SK-N-SH (cell line): ENCODE measurements at regions not wholly inside any gene's neighbourhood (a gene's known extent, or its start where the extent isn't known, plus 50 kb on each side); places are given as distances from the start of the nearest gene placed in this dataset.

ENCODE experiments used
- CTCF ChIA-PET: fragments of 300-600, 350-600 bp; formaldehyde crosslinking; extraction: SDS; loops from one replicate; lab custom pipeline; 2021; lab: Yijun Ruan, JAX
- POLR2A ChIA-PET: fragments of 350-600 bp; sonication (Branson Sonifier 250); formaldehyde crosslinking; extraction: SDS; loops from one replicate; lab custom pipeline; 2020; ENCODE audit warnings: antibody characterized with exemption, inconsistent platforms; lab: Yijun Ruan, JAX
- DNase-seq: peaks from one replicate; pipeline ENCODE4 v3.0.0; 2012
- H2AFZ ChIP-seq: fragments of 200-600 bp; sonication (generic); 2 replicates; pipeline ENCODE4 v1.8.1; 2016; ENCODE audit warnings: antibody characterized with exemption, mild to moderate bottlenecking, low read depth
- H3F3A ChIP-seq: fragments of 200-600 bp; sonication (generic); replicated peaks from 2 replicates; pipeline ENCODE3; 2016; ENCODE audit warnings: antibody characterized with exemption, mild to moderate bottlenecking; ENCODE audit not compliant: insufficient read depth
- H3K27ac ChIP-seq, 2 experiments: fragments of 200-500 bp in 1 of 2; fragments of 200-600 bp in 1 of 2; sonication (Bioruptor generic) in 1 of 2; sonication (generic), shearing (Covaris generic) in 1 of 2; 2 replicates each; pipeline versions ENCODE4 v1.5.1 to v1.6.1; 2014 to 2016; ENCODE audit warnings: low read depth in 2 of 2, inconsistent platforms in 1 of 2, low read length in 1 of 2, mild to moderate bottlenecking in 1 of 2, mixed read lengths in 1 of 2
- H3K27me3 ChIP-seq: fragments of 200-600 bp; sonication (generic), shearing (Covaris generic); 2 replicates; pipeline ENCODE4 v1.6.1; 2016; ENCODE audit warnings: mixed run types; ENCODE audit not compliant: insufficient read depth
- H3K36me3 ChIP-seq, 2 experiments: fragments of 200-500 bp in 1 of 2; fragments of 200-600 bp in 1 of 2; sonication (Bioruptor generic) in 1 of 2; sonication (generic) in 1 of 2; replicated peaks in 1 of 2; 2 replicates each; pipeline versions ENCODE3 to v1.5.1; 2014 to 2016; ENCODE audit warnings: low read length in 1 of 2, mild to moderate bottlenecking in 1 of 2; ENCODE audit not compliant: insufficient read depth in 2 of 2, control insufficient read depth in 1 of 2
- H3K4me1 ChIP-seq, 2 experiments: fragments of 200-500 bp in 1 of 2; fragments of 200-600 bp in 1 of 2; sonication (Bioruptor generic) in 1 of 2; sonication (generic), shearing (Covaris generic) in 1 of 2; 2 replicates each; pipeline versions ENCODE4 v1.5.1 to v1.6.1; 2014 to 2016; ENCODE audit warnings: low read depth in 1 of 2, low read length in 1 of 2, mixed run types in 1 of 2; ENCODE audit not compliant: insufficient read depth in 2 of 2, control insufficient read depth in 1 of 2
- H3K4me2 ChIP-seq: fragments of 200-600 bp; sonication (generic), shearing (Covaris generic); 2 replicates; pipeline ENCODE4 v1.6.1; 2017; ENCODE audit warnings: mixed run types
- H3K4me3 ChIP-seq, 2 experiments: fragments of 200-500 bp in 1 of 2; fragments of 200-600 bp in 1 of 2; sonication (Bioruptor generic) in 1 of 2; sonication (generic), shearing (Covaris generic) in 1 of 2; 2 replicates each; pipeline versions ENCODE4 v1.5.1 to v1.8.1; 2014 to 2016; ENCODE audit warnings: low read depth in 2 of 2, inconsistent platforms in 1 of 2, low read length in 1 of 2, mild to moderate bottlenecking in 1 of 2, mixed read lengths in 1 of 2, moderate library complexity in 1 of 2
- H3K79me2 ChIP-seq: fragments of 200-600 bp; sonication (generic); 2 replicates; pipeline ENCODE4 v1.8.1; 2017; ENCODE audit warnings: mild to moderate bottlenecking; ENCODE audit not compliant: insufficient read depth
- H3K9ac ChIP-seq: fragments of 200-600 bp; sonication (generic); 2 replicates; pipeline ENCODE4 v1.6.1; 2017; ENCODE audit warnings: mixed run types
- H3K9me2 ChIP-seq: fragments of 200-600 bp; sonication (generic); 2 replicates; pipeline ENCODE4 v1.6.1; 2017; ENCODE audit warnings: mixed run types
- H3K9me3 ChIP-seq: fragments of 200-600 bp; sonication (generic); 2 replicates; pipeline ENCODE4 v1.6.1; 2017; ENCODE audit warnings: mixed run types, mild to moderate bottlenecking, moderate library complexity
- H4K20me1 ChIP-seq: fragments of 200-600 bp; sonication (generic); 2 replicates; pipeline ENCODE4 v1.6.1; 2017; ENCODE audit warnings: mild to moderate bottlenecking, mixed run types; ENCODE audit not compliant: insufficient read depth
- EP300 ChIP-seq, 2 experiments: IDR thresholded peaks; 2 replicates each; pipeline versions ENCODE4 v1.4.0 to v1.6.1; 2012; ENCODE audit warnings: borderline replicate concordance in 1 of 2, low read depth in 1 of 2, low read length in 1 of 2
- FOSL2 ChIP-seq: IDR thresholded peaks from 2 replicates; pipeline ENCODE4 v1.4.0; 2012; ENCODE audit warnings: low read depth, mild to moderate bottlenecking, moderate library complexity, borderline replicate concordance
- FOXJ3 ChIP-seq: sonication (generic); formaldehyde crosslinking; IDR thresholded peaks from 2 replicates; pipeline ENCODE4 v1.5.1; 2020; ENCODE audit warnings: mild to moderate bottlenecking, missing genetic modification reagents
- GABPA ChIP-seq: IDR thresholded peaks from 2 replicates; pipeline ENCODE4 v1.4.0; 2012; ENCODE audit warnings: low read depth, mild to moderate bottlenecking
- GATA2 ChIP-seq: sonication (generic); formaldehyde crosslinking; IDR thresholded peaks from 2 replicates; pipeline ENCODE4 v1.5.0; 2020; ENCODE audit warnings: mild to moderate bottlenecking, missing genetic modification reagents
- JUND ChIP-seq: IDR thresholded peaks from 2 replicates; pipeline ENCODE4 v1.4.0; 2012
- MEF2A ChIP-seq: IDR thresholded peaks from 2 replicates; pipeline ENCODE4 v1.4.0; 2012; ENCODE audit warnings: low read depth, borderline replicate concordance
- MXI1 ChIP-seq: IDR thresholded peaks from 2 replicates; pipeline ENCODE4 v1.6.1; 2012; ENCODE audit warnings: mild to moderate bottlenecking, low read depth, low read length, improper control_type of control experiment
- NRF1 ChIP-seq: IDR thresholded peaks from 2 replicates; pipeline ENCODE4 v1.6.1; 2012; ENCODE audit warnings: low read depth, mild to moderate bottlenecking, low read length
- POLR2AphosphoS5 ChIP-seq: IDR thresholded peaks from 2 replicates; pipeline ENCODE4 v1.6.1; 2012; ENCODE audit warnings: low read depth, low read length
- RAD21 ChIP-seq: IDR thresholded peaks from 2 replicates; pipeline ENCODE4 v1.6.1; 2012; ENCODE audit warnings: mild to moderate bottlenecking, low read length
- RFX5 ChIP-seq: IDR thresholded peaks from 2 replicates; pipeline ENCODE4 v1.6.1; 2012; ENCODE audit warnings: mild to moderate bottlenecking, improper control_type of control experiment, low read length
- WGBS: methylation state at CpG from one replicate; pipeline ENCODE4 v1.1.6; 2017; ENCODE audit warnings: low lambda C conversion rate; 5-methylcytosine and 5-hydroxymethylcytosine counted together
- TF ChIP-seq, protein P1 (sequence below): IDR thresholded peaks from 2 replicates; pipeline ENCODE4 v1.4.0; 2012; ENCODE audit warnings: low read depth
- TF ChIP-seq, protein P2 (sequence below): IDR thresholded peaks from 2 replicates; pipeline ENCODE4 v1.4.0; 2012; ENCODE audit warnings: low read depth, borderline replicate concordance
- TF ChIP-seq, protein P3 (sequence below): IDR thresholded peaks from 2 replicates; pipeline ENCODE4 v1.4.0; 2012; ENCODE audit warnings: low read depth, borderline replicate concordance

DNA sequence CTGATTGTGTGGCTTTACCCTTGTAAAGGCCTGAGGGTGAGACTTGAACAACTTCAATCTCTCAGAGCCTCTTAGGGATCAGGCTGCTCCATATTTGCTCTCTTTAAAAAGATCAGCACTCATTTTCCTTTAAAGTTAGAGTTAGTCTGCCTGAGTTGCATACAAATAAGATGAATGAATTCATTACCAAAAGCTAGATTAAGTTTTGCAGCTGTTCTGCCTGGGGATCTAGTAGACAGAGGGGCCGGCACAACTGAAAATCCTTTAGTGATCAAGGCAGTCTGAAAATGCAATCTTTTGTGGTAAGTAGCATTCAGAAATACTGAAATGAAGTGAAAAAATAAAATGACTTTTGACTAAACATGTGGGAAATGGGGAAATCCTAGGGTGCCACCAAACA, 264.0 kb downstream of the MAN2A1 start:
- H3K27ac ChIP-seq, result no peak overlapping the region

DNA sequence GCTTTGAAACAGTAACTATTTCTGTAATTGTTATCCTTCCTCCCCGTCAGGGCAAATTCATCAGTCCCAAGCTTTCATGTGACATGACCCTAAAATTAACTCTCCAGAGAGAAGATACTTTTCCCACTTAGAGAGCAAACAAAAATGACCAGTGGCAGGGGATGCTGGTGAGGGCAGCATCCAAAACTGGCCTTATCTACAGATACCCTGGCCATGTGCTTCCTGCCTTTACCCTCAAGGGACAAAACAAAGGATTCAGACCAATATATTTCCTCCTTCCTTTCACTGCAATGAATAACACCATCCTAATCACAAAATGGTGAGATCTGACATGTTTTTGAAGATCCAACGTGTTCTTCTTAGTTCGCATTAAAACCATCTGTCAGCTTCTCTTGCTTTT, 267.2 kb downstream of the MAN2A1 start:
- H3K27me3 ChIP-seq, result no peaks in the 10 kb centered on the region
- POLR2A ChIA-PET, result no interaction called here
- H3K9me3 ChIP-seq, result no peaks in the 10 kb centered on the region
- H3K79me2 ChIP-seq, result no peaks in the 10 kb centered on the region
- H3K9ac ChIP-seq, result no peak overlapping the region
- H4K20me1 ChIP-seq, result no peaks in the 10 kb centered on the region
- no peaks in the 10 kb centered on the region for H3F3A ChIP-seq
- TF ChIP-seq NRF1 (no peak), EP300 (IDR thresholded peaks at IDR 0.05; ENCODE audit: borderline replicate concordance in 1 of 2, low read depth in 1 of 2, low read length in 1 of 2) (peak in 1 of 2 experiments; percentile 51; a peak in 1 of 4 replicates), GATA2 (CRISPR knock-in tag) (peak; percentile 77), POLR2AphosphoS5 (no peak), FOXJ3 (CRISPR knock-in tag) (no peak), RFX5 (no peak), MXI1 (no peak)
- TF ChIP-seq, protein P1, sequence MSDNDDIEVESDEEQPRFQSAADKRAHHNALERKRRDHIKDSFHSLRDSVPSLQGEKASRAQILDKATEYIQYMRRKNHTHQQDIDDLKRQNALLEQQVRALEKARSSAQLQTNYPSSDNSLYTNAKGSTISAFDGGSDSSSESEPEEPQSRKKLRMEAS, result no peak
- TF ChIP-seq, protein P2, sequence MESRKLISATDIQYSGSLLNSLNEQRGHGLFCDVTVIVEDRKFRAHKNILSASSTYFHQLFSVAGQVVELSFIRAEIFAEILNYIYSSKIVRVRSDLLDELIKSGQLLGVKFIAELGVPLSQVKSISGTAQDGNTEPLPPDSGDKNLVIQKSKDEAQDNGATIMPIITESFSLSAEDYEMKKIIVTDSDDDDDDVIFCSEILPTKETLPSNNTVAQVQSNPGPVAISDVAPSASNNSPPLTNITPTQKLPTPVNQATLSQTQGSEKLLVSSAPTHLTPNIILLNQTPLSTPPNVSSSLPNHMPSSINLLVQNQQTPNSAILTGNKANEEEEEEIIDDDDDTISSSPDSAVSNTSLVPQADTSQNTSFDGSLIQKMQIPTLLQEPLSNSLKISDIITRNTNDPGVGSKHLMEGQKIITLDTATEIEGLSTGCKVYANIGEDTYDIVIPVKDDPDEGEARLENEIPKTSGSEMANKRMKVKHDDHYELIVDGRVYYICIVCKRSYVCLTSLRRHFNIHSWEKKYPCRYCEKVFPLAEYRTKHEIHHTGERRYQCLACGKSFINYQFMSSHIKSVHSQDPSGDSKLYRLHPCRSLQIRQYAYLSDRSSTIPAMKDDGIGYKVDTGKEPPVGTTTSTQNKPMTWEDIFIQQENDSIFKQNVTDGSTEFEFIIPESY, result no peak
- H3K36me3 ChIP-seq, result no peaks in the 10 kb centered on the region
- H3K4me1 ChIP-seq, result peaks cover 0 to 2% of the 10 kb centered on the region in 2 experiments; a peak in 2 of 4 replicates
- no peak overlapping the region for H3K4me2 ChIP-seq
- CTCF ChIA-PET, result no interaction called here
- H3K27ac ChIP-seq, result no peak overlapping the region; a peak in 1 of 4 replicates
- H3K9me2 ChIP-seq, result no peaks in the 10 kb centered on the region
- WGBS, result 67% methylated on average over 3 of the region's 3 CpGs
- DNase-seq, result peak; percentile 58
- H2AFZ ChIP-seq, result no peak overlapping the region
- no peak overlapping the region for H3K4me3 ChIP-seq

More for the DNA sequence above, 264.0 kb downstream of the MAN2A1 start:
- no peaks in the 10 kb centered on the region for H3K27me3 ChIP-seq
- WGBS, result 90% methylated on average over 1 of the region's 1 CpG
- ChIA-PET POLR2A (no interaction called here), CTCF (interaction anchor here (1.1 kb wide), 1 partner anchor 9 kb away, joined by 5 read pairs; no protein-coding TSS in a partner anchor)
- H3K36me3 ChIP-seq, result no peaks in the 10 kb centered on the region
- no peaks in the 10 kb centered on the region for H3F3A ChIP-seq
- no peaks in the 10 kb centered on the region for H3K9me2 ChIP-seq
- H3K79me2 ChIP-seq, result no peaks in the 10 kb centered on the region
- H3K9ac ChIP-seq, result no peak overlapping the region
- no peak overlapping the region for H3K4me3 ChIP-seq
- no peak for DNase-seq
- TF ChIP-seq RFX5 (no peak), MEF2A (no peak), FOSL2 (no peak), GABPA (no peak), RAD21 (no peak), JUND (no peak)
- TF ChIP-seq, protein P3, sequence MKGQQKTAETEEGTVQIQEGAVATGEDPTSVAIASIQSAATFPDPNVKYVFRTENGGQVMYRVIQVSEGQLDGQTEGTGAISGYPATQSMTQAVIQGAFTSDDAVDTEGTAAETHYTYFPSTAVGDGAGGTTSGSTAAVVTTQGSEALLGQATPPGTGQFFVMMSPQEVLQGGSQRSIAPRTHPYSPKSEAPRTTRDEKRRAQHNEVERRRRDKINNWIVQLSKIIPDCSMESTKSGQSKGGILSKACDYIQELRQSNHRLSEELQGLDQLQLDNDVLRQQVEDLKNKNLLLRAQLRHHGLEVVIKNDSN, result no peak
- H3K4me1 ChIP-seq, result peaks cover 0 to 2% of the 10 kb centered on the region in 2 experiments; a peak in 2 of 4 replicates
- no peak overlapping the region for H2AFZ ChIP-seq
- no peaks in the 10 kb centered on the region for H4K20me1 ChIP-seq
- no peak overlapping the region for H3K4me2 ChIP-seq
- no peaks in the 10 kb centered on the region for H3K9me3 ChIP-seq
